CD4-positive, alpha-beta T cell treated with Interleukin-17A for 4 hours (primary cell): ENCODE measurements at regions not wholly inside any gene's neighbourhood (a gene's known extent, or its start where the extent isn't known, plus 50 kb on each side); places are given as distances from the start of the nearest gene placed in this dataset.
"Not testable (repeated sequence)": the region's sequence is repeated elsewhere in the genome, so short reads cannot be mapped to it uniquely, and the experiment has no call there.

ENCODE experiments used
- DNase-seq: peaks from one replicate; pipeline ENCODE4 v3.0.0-alpha.2; 2020; ENCODE audit warnings: mixed read lengths

- no peak for DNase-seq
These were observed 319.0 kb downstream of the ZNF536 start for GRCh38 chr19:30690935-30691818.

GRCh38 chr19:30690525-30690924, 318.3 kb downstream of the ZNF536 start:
- DNase-seq, result no peak

- DNase-seq, result no peak
These were observed 317.3 kb downstream of the ZNF536 start for GRCh38 chr19:30689474-30689873.

- no peak for DNase-seq
These were observed 316.5 kb downstream of the ZNF536 start for GRCh38 chr19:30688696-30689095.

- no peak for DNase-seq
These were observed 314.8 kb downstream of the ZNF536 start for GRCh38 chr19:30686826-30687566.

GRCh38 chr19:30686176-30686820, 314.1 kb downstream of the ZNF536 start:
- DNase-seq, result no peak

GRCh38 chr19:30685426-30686000, 313.3 kb downstream of the ZNF536 start:
- DNase-seq, result no peak

GRCh38 chr19:30684613-30685012, 312.4 kb downstream of the ZNF536 start:
- no peak for DNase-seq

GRCh38 chr19:30682999-30683536, 310.9 kb downstream of the ZNF536 start:
- peak; percentile 58 for DNase-seq

GRCh38 chr19:30682146-30682998, 310.2 kb downstream of the ZNF536 start:
- DNase-seq, result no peak

- DNase-seq, result no peak
These were observed 309.2 kb downstream of the ZNF536 start for GRCh38 chr19:30681162-30682100.

GRCh38 chr19:30680399-30680798, 308.2 kb downstream of the ZNF536 start:
- not testable (repeated sequence) for DNase-seq

GRCh38 chr19:30679789-30680188, 307.6 kb downstream of the ZNF536 start:
- no peak for DNase-seq

- no peak for DNase-seq
These were observed 307.0 kb downstream of the ZNF536 start for GRCh38 chr19:30679153-30679702.

- no peak for DNase-seq
These were observed 306.0 kb downstream of the ZNF536 start for GRCh38 chr19:30678168-30678567.

- DNase-seq, result no peak
These were observed 305.5 kb downstream of the ZNF536 start for GRCh38 chr19:30677702-30678101.

- DNase-seq, result no peak
These were observed 305.0 kb downstream of the ZNF536 start for GRCh38 chr19:30676990-30677679.

GRCh38 chr19:30675086-30675485, 302.9 kb downstream of the ZNF536 start:
- DNase-seq, result no peak

GRCh38 chr19:30674656-30675055, 302.5 kb downstream of the ZNF536 start:
- DNase-seq, result no peak

GRCh38 chr19:30673336-30673735, 301.2 kb downstream of the ZNF536 start:
- no peak for DNase-seq
